Activated effector memory CD4-positive, alpha-beta T cell treated with Interleukin-2 at 50 U/mL for 16 hours (primary cell): ENCODE measurements at regions not wholly inside any gene's neighbourhood (a gene's known extent, or its start where the extent isn't known, plus 50 kb on each side); places are given as distances from the start of the nearest gene placed in this dataset.
A peak's percentile ranks its signal among the peaks of the same experiment; 100 is the strongest.

Experiments used
- DNase-seq: peaks from one replicate; pipeline ENCODE4 v3.0.0-alpha.2; 2020

- peak; percentile 29 for DNase-seq
Measured at GRCh38 chr19:34120846-34121639, 51.3 kb upstream of the LSM14A start.
